NCI-H2081 (cell line): ENCODE measurements at regions not wholly inside any gene's neighbourhood (a gene's known extent, or its start where the extent isn't known, plus 50 kb on each side); places are given as distances from the start of the nearest gene placed in this dataset.

Source experiments
- DNase-seq, 2 experiments: peaks; one replicate each; lab custom pipeline; 2025; lab: John Stamatoyannopoulos, UW

DNA sequence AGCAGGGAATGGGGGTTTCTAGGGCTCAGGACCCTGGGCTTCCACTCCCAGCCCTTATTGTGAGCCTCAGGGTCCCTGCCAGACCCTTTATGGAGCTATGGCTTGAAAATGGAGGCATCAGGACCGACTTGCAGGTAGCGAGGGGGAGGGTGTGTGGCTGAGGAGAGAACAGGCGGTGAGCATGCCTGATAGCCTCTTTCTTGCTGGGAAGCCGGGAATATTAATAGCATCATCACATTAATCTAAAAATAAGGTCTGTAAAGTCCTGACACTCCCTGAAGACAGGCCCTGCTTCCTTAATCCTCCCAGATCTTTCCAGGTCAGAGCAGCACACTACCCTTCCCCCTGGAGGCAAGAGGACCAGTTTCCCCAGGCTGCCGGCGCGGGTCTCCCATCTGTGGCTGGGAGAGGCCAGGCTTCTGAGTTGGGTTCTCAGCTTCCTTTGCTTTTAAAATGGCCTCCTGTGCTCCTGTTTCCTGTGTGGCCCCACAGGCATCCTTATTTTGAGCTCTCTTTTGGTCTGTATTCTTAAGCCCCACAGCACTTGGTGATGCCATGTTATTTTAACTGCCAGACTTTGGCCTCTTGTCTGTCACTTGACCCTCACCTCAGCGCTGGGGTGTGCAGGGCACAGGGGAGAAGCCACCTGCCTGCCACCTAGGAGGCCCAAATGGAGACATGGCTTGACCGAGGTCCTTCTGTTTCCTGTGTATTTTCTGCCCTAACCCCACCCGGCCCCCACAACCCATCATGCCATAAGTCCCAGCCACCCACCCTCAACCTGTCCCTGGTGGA, 185.0 kb upstream of the TOPAZ1 start:
- no peak for DNase-seq

DNA sequence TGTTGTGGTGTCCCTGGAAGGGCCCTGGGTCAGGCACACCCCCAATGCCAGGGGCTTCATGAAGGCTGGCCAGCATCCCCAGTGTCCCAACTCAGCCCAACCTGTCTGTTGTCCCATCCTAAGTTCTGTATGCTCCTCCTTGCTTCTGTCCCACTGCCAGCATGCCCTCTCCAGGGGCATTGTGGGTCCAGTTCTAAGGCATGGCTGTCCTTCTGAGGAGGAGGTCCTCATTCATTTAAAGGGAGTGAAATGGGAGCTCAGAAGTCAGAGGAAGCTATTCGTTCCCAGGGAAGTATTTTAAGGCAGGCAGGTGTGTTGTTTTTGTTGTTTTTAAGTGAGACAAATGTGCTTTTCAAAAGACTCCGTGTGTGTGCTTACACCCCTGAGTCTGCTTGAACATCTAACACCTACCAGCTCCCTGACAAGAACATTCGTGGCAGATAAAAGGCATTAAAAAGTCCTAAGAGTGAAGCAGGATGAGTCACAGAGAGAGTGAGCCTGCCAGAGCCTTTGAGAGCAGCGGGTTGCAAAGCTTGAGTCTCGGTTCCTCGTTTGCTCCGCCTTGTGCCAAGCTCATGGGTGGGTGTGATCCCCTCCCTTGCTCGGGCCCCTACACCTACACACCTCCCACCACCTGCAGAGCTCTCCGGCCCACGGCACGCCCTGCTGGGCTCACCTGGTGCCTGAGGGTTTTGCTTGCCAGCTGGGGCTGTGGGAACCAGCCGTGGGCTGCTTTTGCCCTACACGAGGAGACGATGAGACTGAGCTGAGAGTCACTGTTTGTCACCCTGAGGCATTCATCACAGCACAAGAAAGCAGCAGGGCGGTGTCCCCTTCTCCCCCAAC, 183.4 kb upstream of the TOPAZ1 start:
- DNase-seq: peak in 1 of 2 experiments; percentile 24

DNA sequence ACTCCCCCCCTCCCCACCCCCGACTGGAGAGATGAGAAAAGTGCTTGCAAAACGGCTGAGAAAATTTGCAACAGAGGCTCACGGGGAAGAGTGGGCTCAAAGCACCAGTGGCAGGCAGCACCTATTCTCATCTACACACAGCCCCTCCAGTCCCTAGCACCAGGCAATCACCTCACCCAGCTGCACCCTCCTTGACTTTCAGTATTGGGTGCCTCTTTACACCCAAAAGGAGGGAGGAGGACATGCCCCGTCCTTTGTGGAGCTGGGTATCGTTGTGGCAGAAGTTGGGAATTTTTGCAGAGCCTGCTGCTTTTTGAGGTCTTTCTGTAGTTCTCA, 182.8 kb upstream of the TOPAZ1 start:
- DNase-seq: no peak

DNA sequence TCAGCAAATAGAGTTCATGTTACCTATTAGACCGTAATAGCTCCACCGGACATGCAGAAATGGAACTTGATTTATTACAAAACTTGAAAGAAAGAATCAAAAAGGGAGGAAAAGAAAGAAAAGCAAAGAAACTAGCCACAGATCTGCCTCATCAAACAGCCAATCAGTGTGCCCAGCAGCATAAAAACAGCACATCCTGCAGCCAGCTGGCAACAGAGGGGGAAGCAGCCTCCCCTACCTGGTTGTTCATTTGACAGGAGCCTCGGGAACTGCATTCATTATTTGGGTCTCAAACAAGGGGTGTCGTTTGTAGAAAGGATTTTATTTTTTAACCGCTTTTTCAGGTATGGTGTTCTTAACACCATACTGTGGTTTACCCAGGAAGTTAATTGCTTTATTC, 181.5 kb upstream of the TOPAZ1 start:
- no peak for DNase-seq

DNA sequence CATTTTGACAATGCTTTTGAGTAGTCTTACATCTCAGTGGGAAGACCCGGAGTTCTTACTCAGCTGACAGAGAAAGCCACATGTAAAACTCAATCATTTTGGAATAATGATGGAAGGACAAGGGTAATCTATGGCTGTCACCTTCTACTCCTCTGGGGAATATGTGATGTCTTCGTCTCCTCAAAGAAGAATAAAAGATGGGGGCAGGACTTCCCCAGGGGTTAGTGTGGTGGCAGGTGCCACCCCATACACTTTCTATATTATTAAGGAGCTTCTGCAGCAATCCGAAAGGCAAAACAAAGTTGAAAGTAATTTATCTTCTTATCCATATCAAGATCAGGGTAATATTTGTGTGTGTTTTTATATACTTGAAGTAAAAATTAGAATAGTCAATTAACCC, 180.4 kb upstream of the TOPAZ1 start:
- DNase-seq: no peak

DNA sequence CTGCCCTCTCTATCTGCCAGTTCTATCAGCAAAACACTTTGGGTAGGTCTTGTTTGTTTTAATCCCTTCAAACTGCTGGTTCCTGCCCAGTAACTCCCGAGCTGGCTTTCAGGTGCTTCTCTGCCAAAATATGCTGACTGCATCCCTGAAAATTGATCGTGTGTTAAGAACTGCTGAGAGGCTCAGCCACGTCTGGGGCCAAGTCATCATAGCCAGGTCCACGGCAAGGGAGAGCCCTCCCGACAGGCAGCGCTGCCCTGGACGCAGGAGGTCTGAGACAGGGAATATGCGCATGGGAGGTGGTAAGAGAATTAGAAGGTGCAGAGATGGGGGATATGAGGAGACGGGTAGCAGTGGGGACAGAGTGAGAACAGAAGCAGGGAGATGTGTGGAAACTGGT, 179.7 kb upstream of the TOPAZ1 start:
- DNase-seq: no peak

DNA sequence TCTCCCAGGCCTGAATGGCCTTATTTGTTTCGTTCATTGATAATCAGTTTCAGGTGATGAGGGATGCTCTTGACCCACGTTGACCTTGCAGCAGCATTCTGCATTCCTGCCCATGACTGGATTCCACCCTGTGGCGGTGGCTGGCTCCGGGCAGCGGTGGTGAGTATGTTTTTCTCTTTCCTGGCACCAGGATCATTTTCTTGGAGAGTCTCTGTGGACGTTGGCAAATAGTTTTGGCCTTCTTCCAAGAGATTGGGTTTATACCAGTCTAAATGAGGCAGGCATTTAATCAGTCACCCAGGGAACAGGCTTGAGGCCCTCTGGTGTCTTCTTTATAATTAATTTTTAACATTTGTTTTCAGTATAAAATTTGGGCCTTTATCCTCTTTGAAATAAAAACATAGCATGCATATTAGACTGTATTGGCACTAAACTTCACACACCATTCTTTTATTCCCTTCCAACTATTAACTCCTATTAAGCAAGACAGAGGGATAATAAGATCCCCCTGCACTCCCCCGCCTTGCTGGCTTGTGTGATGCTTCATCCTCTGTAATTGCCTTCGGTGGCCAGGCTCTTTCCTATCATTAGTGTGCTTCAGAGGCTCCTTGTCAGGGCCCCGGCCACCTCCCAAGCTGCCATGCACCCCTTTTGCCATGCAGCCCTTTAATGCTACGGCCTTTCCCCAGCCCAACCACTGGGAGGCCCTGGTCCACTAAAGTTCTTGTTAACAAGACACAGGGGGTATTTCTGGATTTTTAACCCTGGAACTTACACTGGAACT, 176.2 kb upstream of the TOPAZ1 start:
- DNase-seq: peak in 1 of 2 experiments; percentile 54

DNA sequence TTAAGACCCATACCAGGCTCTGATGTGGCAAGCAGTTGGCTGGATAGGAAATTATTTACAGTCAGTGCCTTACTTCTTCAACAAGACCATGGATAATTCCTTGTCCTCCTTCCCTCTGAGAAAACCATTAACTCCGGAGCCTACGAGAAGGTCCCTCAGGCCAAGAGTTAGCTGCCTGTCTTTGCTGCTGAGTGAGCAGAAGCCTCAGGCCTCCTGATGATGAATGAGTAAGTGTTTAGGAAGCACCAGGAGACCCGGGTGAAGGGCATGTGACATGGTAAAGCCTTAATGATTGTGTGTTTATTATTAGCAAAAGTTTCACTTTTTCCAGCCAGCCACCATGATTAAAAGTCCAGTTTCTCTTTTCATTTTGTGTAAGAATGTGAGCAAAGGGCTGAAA, 174.9 kb upstream of the TOPAZ1 start:
- DNase-seq: no peak

DNA sequence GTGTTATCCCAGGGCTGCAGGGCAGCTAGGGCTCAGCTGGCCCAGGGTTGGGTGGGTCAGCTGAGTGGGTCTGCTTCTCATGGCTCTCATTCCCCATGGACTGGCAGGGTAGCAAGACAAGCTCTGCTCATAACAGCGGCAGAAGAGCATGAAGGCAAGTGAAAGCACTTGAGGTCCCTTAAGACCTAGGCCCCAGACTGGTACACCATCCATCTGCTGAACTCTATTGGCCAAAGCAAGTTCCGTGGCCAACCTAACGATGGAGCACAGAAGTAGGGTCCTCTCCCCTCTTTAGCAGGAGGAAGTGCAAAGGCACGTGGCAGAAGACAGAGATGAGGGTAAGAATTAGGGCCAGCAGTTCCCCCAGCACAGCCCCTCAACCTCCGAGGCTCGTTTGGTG, 174.3 kb upstream of the TOPAZ1 start:
- no peak for DNase-seq

DNA sequence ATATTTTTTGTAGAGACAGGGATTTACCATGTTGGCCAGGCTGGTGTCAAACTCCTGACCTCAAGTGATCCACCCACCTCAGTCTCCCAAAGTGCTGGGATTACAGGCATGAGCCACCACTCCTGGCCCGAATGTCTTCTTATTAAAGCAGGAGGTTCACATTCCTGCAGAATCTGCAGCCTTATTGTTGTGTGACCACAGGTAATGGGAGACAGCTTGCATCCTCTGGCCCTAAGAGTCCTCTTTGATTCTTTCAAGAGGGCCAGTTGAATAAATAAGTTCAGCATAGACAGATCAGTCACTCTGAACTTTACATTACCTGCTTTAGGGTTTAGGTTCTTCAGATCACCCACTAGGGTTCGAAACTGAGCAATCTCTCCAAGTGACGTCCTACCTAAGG, 172.9 kb upstream of the TOPAZ1 start:
- no peak for DNase-seq

DNA sequence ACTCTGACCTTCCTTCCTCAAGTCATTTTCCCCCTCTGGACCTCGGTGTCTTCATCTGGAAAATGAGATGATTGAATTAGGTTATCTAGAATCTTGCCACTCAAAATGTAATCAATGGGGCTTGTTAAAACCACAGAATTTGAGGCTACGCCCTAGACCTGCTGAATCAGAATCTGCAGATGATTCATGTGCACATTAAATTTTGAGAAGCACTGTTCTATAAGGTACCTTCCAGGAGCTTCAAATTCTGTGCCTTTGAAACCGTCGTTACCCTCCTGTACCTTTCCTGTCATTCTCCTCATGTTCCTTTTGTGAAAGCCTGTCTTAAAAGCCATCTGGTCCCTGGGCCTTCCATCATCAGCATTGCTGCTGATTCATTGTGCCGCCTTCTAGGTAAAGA, 172.4 kb upstream of the TOPAZ1 start:
- no peak for DNase-seq

DNA sequence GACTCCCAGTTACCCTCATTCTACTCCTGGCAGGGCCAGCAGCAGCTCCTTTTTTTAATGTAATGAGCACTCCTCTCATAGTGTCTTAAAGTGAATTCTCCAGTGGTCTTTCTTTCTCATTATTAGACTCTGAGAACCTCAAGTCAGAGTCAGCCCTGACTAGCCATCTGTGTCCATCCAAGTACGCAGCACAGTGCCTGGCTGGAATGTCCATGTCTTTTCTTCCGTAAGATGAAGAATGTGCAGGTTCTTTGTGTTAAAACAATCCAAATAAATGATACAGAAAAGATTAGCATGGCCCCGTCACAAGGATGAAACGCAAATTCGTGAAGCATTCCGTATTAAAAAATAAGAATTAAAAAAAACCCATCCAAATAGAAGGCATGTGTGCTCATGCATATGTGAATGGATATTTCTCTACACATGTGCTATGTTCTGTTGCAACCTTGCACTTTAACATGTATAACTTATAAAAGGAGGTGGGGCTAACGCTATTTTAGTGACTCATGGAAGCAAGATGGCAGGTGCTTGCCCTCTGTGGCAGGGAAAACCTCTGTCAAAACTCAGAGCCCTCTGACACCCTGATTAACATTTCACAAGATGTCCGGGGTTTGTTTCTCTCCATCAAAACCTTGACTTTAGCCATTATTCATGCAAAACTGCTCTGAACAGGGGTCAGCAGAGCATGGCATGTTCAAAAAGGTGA, 170.7 kb upstream of the TOPAZ1 start:
- DNase-seq: no peak

DNA sequence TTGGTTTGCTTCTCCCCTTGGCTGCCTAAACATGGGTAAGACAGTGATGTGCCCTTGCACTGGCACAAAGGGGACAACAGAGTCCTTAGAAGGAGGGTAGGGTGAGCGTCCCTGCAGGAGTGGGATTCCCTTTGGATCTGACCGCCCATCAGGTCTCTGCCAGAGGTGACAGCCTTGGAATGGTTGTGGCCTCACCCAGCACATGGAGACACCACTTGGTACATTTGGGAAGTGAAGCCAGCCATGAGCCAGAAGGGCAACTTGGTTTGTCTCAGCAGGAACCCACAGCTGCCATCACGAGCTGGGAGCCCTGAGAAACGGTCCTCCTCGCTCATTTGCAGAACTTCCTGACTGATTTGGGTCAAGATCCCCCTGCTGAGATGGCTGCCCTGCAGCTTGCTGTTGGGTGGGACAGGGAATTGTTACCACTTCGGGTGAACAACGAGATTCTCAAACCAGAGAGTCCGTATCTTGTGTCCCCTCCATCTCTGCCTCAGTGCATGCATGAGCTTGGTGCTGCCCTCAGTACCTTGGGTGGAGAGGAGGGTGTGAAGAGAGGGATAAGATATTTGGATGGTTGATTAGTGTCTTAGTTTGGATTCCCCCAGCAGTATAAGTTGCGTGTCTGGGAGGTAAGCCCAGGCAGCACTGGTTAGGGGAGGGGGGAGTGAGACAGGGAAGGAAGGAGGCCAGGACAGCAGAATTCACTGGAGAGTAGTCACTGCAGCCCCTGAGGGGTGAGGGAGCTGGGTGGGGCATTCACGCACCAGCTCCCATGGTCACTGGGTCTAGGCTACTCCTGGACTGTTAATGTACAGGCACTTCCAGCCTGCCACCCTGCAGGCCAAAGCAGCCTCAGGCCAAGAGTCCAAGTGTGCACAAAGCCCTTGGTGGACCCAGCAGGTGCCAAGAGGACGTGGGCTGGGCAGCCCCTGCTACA, 168.8 kb upstream of the TOPAZ1 start:
- DNase-seq: no peak

DNA sequence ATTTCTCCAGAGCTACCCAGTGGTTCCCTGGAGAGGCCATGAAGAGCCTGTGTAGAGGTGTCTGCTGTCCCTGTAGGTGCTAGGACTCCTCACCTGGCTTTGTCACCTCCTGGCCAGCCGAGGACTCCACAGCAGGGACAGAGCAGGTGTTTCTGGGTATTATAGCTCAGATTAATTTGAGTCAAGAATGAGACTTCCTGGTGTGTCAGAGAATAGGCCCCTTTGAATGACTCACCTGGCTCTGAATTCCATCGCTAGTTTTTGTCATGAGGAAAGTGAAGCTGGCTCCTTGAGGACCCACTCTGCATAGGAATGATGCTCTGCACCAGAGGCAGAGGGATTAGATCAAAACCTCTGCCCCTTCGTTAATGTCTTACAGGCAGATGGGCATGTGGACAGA, 167.5 kb upstream of the TOPAZ1 start:
- no peak for DNase-seq

DNA sequence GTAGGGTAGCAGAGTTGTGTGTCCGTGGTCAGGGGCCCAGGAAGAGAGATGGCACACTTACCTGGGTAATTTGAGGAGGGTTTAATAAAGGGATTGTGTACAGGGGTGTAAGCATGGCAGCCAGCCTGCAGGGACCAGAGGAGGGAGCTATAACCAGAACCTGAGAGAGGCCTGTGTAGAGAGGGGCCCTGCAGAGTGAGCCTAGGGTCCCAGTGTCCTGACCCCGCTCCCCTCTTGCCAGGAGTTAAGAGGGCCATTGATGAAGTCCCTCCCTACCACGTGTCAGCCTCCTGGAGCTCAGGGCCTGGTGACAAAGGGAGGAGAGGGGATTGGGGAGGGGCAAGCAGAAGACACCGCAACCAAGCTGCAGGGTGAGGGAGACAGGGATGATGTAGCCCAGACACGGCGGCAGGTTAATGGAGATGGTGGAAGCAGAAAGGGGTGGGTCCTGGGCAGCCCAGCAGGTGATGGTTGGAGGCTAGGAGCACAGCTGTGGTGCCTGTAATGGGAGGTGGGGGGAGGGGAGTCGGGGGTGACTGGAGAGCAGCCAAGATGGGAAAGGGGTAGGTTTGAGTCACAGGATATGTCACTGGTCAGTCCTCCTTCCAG, 165.4 kb upstream of the TOPAZ1 start:
- DNase-seq: peak in 1 of 2 experiments; percentile 7

DNA sequence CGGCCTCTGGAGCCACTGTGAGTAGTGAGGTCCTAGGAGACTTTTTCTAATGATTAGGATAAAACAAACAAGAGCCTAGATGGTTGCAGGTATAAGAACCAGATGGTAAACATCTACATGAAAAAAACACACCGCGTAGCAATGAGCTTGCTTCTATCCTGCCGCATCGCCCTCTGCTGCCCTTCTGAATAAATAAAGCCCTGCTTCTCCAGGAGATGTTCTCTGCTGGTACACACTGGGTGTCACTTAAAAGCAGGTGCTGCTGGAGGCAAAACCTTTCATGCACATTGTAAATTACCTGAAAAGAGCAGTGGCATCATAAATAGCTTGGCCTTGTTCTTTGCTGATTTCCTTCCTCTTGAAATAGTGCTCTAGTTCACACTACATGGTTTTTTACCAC, 164.4 kb upstream of the TOPAZ1 start:
- peak in 1 of 2 experiments; percentile 41 for DNase-seq

DNA sequence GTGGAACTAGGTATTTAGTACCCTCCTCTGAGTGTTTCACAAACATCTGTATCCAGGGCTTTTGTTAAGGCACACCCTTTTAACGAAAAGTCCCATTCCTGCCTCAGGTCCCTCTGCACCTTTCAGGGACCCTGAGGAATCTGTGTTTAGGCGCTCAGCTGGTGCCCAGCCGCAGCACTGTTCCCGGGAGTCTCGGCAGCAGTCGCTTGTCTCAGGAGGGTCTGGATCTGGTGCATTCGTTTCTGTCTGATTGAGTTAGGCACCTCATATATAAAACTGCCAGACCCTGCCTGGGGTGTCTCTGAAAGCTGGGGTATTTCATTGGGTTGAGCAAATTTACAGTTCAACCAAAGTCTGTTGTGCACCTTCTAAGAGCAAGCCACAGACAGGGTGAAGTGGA, 162.8 kb upstream of the TOPAZ1 start:
- no peak for DNase-seq

DNA sequence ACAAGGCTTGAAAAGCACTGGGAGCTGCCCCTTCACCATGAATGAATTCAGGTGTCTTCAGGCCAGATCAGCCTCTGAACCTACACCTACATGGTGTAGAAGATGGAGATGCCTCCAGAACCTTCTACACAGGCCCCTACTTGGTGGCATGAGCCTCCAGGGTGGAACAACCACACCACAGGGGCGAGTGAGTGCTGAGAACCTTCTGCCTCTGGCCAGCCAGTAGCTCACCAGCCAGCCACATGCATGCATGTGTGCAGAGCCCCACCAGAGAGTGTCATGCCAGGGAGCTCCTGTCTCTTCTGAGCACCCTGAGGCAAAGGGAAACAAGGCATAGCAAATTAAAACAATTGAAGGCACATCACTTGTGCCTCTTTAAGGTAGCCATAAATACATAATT, 161.8 kb upstream of the TOPAZ1 start:
- no peak for DNase-seq

DNA sequence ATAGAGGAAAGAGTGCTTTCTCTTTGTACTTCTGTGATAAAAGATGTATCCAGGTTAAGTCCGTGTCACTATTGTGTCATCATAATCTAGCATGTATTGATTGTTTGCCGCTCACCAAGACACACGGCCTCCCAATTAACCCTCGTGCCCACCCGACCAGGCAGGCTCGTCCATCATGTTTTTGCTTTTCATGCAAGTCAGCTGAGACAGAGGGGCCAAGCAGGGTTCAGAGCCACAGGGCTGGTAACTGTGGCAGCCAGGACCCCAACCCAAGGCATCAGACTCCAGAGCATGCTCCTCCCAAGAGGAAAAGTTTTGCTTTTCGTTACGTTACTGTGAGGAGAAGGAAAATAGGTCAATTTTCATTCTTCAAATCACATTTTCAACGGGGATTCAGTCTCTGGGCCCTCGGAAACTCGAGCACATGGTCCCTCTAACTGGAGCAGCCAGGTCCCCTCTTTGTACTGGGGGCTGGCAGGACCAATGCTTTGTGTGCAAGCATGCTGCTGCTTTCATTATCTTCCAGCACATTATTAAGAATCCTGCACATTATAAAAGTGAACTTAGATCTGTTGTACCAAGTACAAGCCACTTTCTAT, 161.1 kb upstream of the TOPAZ1 start:
- DNase-seq: no peak

DNA sequence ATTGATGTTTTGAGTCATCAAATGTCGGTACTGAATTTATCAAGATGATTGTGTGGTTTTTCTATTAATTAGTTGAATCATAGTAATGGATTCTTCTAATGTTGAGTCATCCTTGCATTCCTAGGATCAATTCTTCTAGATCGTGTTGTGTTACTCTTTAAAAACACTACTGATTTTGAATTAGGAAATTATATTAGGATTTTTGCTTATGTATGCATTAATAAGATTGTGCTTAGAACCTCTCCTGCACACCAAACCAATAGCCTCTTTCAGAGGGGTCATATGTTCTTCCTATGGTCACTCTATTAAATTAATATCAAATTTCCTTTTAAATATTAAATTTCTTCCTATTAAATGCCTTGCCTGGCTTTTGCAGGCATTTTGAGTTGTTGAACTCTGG, 151.7 kb upstream of the TOPAZ1 start:
- DNase-seq: no peak
